ENCODE measurements at regions not wholly inside any gene's neighbourhood (a gene's known extent, or its start where the extent isn't known, plus 50 kb on each side); places are given as distances from the start of the nearest gene placed in this dataset.

GRCh38 chr11:127890030-127890615 is 697.2 kb downstream of the ETS1 start:
- Mint-ChIP-seq H3K27me3 (ENCODE audit: low read depth, unreplicated experiment) (no peaks in the 10 kb centered on the region), H3K9me3 (ENCODE audit: unreplicated experiment) (peaks cover 8% of the 10 kb centered on the region), H3K36me3 (ENCODE audit: low read depth, unreplicated experiment) (no peaks in the 10 kb centered on the region), H3K4me1 (ENCODE audit: low read depth, unreplicated experiment) (peaks cover 4% of the 10 kb centered on the region), H3K4me3 (ENCODE audit: unreplicated experiment) (no peak overlapping the region), H3K27ac (ENCODE audit: unreplicated experiment) (no peak overlapping the region)
- no peak overlapping the region for H2AFZ ChIP-seq (ENCODE audit: low read depth, low read length)
- DNase-seq (ENCODE audit: low read depth): peak; percentile 4
- no peaks in the 10 kb centered on the region for H4K20me1 ChIP-seq (ENCODE audit: insufficient read depth, low read length)
- no peak overlapping the region for H3K4me2 ChIP-seq (ENCODE audit: low read length)
- no peak for FAIRE-seq
- TF ChIP-seq CTCF (IDR thresholded peaks at IDR 0.05; ENCODE audit: insufficient read depth, low read depth, low read length) (no peak), EZH2 (IDR thresholded peaks at IDR 0.05; ENCODE audit: insufficient read depth, low read length) (no peak)
- H3K27me3 ChIP-seq (ENCODE audit: insufficient read depth, low read length): no peaks in the 10 kb centered on the region
- no peaks in the 10 kb centered on the region for H3K79me2 ChIP-seq (ENCODE audit: insufficient read depth, low read length)
- H3K27ac ChIP-seq (ENCODE audit: low read depth, low read length): no peak overlapping the region
- no peak overlapping the region for H3K9ac ChIP-seq (ENCODE audit: low read length)
- H3K36me3 ChIP-seq (ENCODE audit: insufficient read depth, low read length): no peaks in the 10 kb centered on the region
- H3K9me3 ChIP-seq (ENCODE audit: insufficient read depth, low read depth, low read length): no peaks in the 10 kb centered on the region
- no peaks in the 10 kb centered on the region for H3K4me1 ChIP-seq (ENCODE audit: insufficient read depth, low read length)
- H3K4me3 ChIP-seq (ENCODE audit: insufficient read depth, low read depth, low read length): no peak overlapping the region

- Histone ChIP-seq H3K4me2 (ENCODE audit: low read length) (no peak overlapping the region), H3K4me1 (ENCODE audit: insufficient read depth, low read length) (no peaks in the 10 kb centered on the region), H3K79me2 (ENCODE audit: insufficient read depth, low read length) (no peaks in the 10 kb centered on the region), H3K9me3 (ENCODE audit: insufficient read depth, low read depth, low read length) (no peaks in the 10 kb centered on the region), H3K27me3 (ENCODE audit: insufficient read depth, low read length) (no peaks in the 10 kb centered on the region), H3K9ac (ENCODE audit: low read length) (no peak overlapping the region), H2AFZ (ENCODE audit: low read depth, low read length) (no peak overlapping the region), H3K4me3 (ENCODE audit: insufficient read depth, low read depth, low read length) (no peak overlapping the region), H3K27ac (ENCODE audit: low read depth, low read length) (no peak overlapping the region), H4K20me1 (ENCODE audit: insufficient read depth, low read length) (no peaks in the 10 kb centered on the region), H3K36me3 (ENCODE audit: insufficient read depth, low read length) (no peaks in the 10 kb centered on the region)
- DNase-seq (ENCODE audit: low read depth) (no peak), FAIRE-seq (no peak)
- H3K4me3 Mint-ChIP-seq (ENCODE audit: unreplicated experiment): no peak overlapping the region
- no peak overlapping the region for H3K27ac Mint-ChIP-seq (ENCODE audit: unreplicated experiment)
- H3K9me3 Mint-ChIP-seq (ENCODE audit: unreplicated experiment): peaks cover 14% of the 10 kb centered on the region
- H3K27me3 Mint-ChIP-seq (ENCODE audit: low read depth, unreplicated experiment): no peaks in the 10 kb centered on the region
- peaks cover 4% of the 10 kb centered on the region for H3K4me1 Mint-ChIP-seq (ENCODE audit: low read depth, unreplicated experiment)
- TF ChIP-seq CTCF (IDR thresholded peaks at IDR 0.05; ENCODE audit: insufficient read depth, low read depth, low read length) (no peak), EZH2 (IDR thresholded peaks at IDR 0.05; ENCODE audit: insufficient read depth, low read length) (no peak)
- H3K36me3 Mint-ChIP-seq (ENCODE audit: low read depth, unreplicated experiment): no peaks in the 10 kb centered on the region
Measured at GRCh38 chr11:127888386-127888785, 699.0 kb downstream of the ETS1 start.

- H3K4me1 ChIP-seq (ENCODE audit: insufficient read depth, low read length): no peaks in the 10 kb centered on the region
- Mint-ChIP-seq H3K4me3 (ENCODE audit: unreplicated experiment) (no peak overlapping the region), H3K4me1 (ENCODE audit: low read depth, unreplicated experiment) (peaks cover 3% of the 10 kb centered on the region), H3K27ac (ENCODE audit: unreplicated experiment) (no peak overlapping the region), H3K9me3 (ENCODE audit: unreplicated experiment) (no peaks in the 10 kb centered on the region), H3K27me3 (ENCODE audit: low read depth, unreplicated experiment) (no peaks in the 10 kb centered on the region), H3K36me3 (ENCODE audit: low read depth, unreplicated experiment) (no peaks in the 10 kb centered on the region)
- no peak overlapping the region for H3K4me3 ChIP-seq (ENCODE audit: insufficient read depth, low read depth, low read length)
- H3K9me3 ChIP-seq (ENCODE audit: insufficient read depth, low read depth, low read length): no peaks in the 10 kb centered on the region
- H3K36me3 ChIP-seq (ENCODE audit: insufficient read depth, low read length): no peaks in the 10 kb centered on the region
- no peak overlapping the region for H3K27ac ChIP-seq (ENCODE audit: low read depth, low read length)
- FAIRE-seq: no peak
- no peaks in the 10 kb centered on the region for H4K20me1 ChIP-seq (ENCODE audit: insufficient read depth, low read length)
- H3K27me3 ChIP-seq (ENCODE audit: insufficient read depth, low read length): no peaks in the 10 kb centered on the region
- H3K79me2 ChIP-seq (ENCODE audit: insufficient read depth, low read length): no peaks in the 10 kb centered on the region
- DNase-seq (ENCODE audit: low read depth): peak; percentile 2
- no peak overlapping the region for H3K9ac ChIP-seq (ENCODE audit: low read length)
- H3K4me2 ChIP-seq (ENCODE audit: low read length): no peak overlapping the region
- no peak overlapping the region for H2AFZ ChIP-seq (ENCODE audit: low read depth, low read length)
- TF ChIP-seq CTCF (IDR thresholded peaks at IDR 0.05; ENCODE audit: insufficient read depth, low read depth, low read length): no peak
- TF ChIP-seq EZH2 (IDR thresholded peaks at IDR 0.05; ENCODE audit: insufficient read depth, low read length): no peak
Measured at GRCh38 chr11:127875131-127875530, 712.2 kb downstream of the ETS1 start.

Measured in astrocyte (in vitro differentiated cells and primary cell).